ENCODE measurements at regions not wholly inside any gene's neighbourhood (a gene's known extent, or its start where the extent isn't known, plus 50 kb on each side); places are given as distances from the start of the nearest gene placed in this dataset.

DNA sequence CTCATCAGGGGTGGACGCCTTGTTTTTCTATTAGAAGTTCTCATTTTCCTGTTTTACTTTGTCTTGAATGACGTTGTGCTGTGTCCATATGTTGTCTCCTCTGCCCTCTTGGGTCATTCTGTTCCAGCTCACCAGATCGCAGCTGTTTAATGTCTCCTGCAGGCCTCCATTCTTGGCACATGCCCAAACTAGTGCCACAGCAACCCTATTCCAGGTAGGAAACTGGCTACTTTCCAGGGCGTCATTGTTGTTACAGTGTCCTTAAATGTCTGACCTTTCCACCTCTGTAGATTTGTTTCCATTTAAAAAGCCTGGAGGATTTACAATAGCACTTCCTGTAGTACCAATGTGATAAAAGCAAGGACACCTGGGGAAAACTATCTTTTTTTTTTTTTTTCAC is 500.7 kb downstream of the METTL4 start:
- TF ChIP-seq, protein P1, sequence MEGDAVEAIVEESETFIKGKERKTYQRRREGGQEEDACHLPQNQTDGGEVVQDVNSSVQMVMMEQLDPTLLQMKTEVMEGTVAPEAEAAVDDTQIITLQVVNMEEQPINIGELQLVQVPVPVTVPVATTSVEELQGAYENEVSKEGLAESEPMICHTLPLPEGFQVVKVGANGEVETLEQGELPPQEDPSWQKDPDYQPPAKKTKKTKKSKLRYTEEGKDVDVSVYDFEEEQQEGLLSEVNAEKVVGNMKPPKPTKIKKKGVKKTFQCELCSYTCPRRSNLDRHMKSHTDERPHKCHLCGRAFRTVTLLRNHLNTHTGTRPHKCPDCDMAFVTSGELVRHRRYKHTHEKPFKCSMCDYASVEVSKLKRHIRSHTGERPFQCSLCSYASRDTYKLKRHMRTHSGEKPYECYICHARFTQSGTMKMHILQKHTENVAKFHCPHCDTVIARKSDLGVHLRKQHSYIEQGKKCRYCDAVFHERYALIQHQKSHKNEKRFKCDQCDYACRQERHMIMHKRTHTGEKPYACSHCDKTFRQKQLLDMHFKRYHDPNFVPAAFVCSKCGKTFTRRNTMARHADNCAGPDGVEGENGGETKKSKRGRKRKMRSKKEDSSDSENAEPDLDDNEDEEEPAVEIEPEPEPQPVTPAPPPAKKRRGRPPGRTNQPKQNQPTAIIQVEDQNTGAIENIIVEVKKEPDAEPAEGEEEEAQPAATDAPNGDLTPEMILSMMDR (IDR thresholded peaks at IDR 0.05; ENCODE audit: low read depth, low read length), result no peak
- TF ChIP-seq EZH2phosphoT487 (IDR thresholded peaks at IDR 0.05; ENCODE audit: low read depth), result no peak

Data from OCI-LY3 (cell line).